HG02943 (cell line): ENCODE measurements at regions not wholly inside any gene's neighbourhood (a gene's known extent, or its start where the extent isn't known, plus 50 kb on each side); places are given as distances from the start of the nearest gene placed in this dataset.

ENCODE experiments used
- ATAC-seq: cut with Tn5 transposase; IDR thresholded peaks from one replicate; pipeline ENCODE4 v1.9.1; 2021; ENCODE audit warnings: mild to moderate bottlenecking, low read depth, moderate library complexity; ENCODE audit not compliant: unreplicated experiment

DNA sequence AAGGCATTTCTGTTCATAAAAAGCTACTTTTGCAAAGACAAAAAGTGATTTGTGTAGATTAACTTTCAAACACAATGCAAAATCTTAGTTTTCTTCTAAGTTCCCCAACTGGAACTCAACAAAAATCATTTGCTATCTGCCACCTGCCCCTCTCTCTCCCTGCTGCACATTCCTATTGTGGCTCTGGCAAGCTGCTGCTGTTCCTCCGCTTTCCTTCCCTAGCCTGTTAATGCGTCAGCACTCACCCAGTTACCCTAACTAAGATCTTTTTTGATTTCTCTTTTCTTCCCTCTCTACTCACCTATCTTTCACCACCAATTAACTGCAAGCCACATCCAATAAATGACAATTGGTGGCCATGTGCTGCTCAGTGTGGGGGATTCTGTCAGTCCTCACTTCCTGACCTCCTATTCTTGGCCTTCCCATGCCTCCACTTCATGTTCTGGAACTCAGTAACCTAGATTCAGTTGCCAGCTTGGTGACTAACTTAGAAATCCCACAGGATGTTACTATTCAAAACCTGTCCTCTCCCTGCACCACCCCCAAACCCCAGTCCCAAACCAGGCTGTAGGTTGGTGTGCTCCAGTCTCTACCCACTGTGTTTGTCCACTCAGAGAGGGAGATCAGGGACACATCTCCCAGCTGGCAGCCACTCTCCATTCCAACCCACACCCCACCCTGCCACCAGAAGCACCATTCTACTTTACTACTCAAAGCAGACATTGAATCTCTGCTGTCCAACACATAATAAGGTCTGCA, 140.2 kb upstream of the CTTNBP2 start:
- ATAC-seq: no peak

DNA sequence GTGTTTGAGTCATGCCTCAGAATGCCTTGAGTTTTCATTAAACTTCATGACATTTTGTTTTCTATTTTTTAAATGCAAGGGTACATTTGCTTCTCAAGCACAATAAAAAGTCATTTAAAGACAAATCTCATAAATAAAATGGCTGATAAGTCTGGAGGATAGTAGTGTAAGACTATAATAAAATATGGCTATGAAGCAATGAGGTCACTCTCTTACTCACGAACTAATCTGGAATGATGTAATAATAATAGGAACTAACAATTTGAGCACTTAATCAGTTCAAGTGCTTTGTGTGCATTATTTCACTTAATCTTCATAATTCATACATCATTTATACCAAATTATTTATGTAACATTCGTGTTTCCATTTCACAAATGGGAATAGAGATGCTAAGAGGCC, 149.3 kb upstream of the CTTNBP2 start:
- no peak for ATAC-seq

DNA sequence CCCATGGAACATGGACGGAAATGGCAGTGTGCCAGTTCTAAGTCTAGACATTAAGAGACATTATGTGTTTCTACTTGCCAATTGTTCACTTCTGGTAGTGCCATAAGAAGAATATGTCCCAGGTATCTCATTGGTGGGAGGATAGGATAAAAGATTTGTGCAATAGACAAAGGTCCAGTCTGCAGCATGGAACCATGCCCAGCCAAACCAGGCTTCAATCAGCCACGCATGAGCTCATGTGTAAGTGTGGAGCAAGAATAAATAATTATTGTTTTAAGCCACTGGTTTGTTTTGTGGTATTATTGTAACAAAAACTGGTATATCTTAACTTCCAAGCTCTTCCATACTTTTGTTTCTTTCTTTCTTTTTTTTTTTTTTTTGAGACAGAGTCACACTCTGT, 153.6 kb upstream of the CTTNBP2 start:
- no peak for ATAC-seq

DNA sequence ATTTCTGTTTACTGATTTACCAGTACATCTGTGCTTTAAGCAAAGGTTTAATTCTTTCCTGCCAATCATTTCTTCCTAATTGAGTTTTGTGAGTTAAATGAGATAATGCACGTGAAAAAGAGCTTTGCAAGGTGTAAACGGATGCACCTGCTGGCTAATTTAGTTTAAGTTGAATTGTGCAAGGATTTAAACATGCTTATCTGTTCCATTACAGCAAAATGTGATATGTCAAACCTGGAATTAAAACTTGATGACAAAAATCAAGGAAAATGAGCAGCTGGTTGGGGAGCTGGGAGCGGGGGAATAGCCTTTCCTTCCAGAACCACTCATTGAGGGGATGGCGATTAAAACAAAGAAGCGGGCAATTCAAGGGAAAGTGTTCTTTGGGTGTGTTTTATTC, 155.0 kb upstream of the CTTNBP2 start:
- no peak for ATAC-seq

DNA sequence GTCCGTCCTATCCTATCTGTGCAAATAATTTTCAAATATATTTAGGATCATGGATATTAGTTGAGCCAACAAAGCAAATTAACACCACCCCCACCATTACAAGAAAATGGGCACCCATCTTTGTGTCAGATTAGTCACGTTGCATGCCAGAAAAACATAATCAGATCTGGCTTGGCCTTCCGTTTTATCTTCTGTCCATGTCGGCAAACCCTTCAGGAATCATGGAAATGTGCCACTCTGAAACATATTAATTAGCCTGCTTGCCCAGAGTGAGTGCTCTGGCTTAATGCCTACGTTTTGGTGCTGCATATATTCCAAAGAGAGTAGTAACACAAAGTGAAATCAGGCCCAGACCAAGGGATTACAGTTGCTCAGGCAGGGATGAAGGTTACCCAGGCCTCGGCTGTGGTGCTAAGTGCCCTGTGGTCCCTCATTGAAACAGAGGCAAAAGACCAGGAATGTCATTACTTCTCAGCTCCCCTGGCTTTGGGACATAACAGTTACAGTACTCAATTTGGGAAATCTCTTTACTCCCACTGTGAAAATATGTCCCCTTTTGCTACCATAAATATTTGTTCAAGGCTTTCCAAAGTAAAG, 154.0 kb upstream of the LSM8 start:
- no peak for ATAC-seq

DNA sequence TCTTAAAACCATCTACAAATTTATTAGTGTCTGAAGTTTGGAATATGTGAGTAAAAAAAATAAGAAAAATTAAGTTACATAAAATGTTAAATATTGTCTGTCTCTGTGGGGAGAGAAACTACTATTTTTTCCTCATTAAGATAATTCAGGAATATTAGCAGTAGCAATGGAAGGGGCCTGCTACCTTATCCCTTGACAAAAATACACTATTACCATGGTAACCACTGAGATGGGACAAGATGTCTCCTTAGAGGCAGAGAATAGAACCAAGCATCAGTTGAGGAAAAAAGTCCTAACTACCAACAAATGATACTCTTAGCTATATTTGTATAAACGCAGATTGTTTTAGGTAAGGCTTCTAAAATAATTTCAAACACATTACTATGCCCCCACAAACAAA, 150.7 kb upstream of the LSM8 start:
- no peak for ATAC-seq

DNA sequence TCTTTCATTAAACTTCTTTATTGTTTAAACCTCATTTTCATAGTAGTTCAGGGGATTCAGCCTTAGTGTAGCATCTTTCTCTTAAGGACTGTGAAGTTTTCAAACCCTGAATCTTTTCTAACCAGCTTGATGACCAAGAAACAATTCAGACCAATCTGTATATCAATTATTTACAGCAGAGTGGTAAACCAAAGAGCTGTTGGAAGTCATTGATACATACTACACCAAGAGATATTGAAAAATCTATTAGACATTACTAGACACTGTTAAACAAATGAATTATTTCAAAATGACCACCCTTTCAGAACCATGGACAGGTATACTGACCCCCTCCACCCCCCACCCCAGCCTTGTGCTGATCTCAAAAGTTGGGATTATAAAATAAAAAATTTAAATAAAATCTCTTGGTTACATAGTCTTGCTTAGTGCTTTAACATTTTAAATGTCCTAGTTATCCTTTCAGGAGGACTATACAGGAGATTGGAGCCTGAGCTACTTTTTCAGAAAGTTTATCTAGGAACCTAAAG, 143.9 kb upstream of the LSM8 start:
- ATAC-seq: no peak

DNA sequence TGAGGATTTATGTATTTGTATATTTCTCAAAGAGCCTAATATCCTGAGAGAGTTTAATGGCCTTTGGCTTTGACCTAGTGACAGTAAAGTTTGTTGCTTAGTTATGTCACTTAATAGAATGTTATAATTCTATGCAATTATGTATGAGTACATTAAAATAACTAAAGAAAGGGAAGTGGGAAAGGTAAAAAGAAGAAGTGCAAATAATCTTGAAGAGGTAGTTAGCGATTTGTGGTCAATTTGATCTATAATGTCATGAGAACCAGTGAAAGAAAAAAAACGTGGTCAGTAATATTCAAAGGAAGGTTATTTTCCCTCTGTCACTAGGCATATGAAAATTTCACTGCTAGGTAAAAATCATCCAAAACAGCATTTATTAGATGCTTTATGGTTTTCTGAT, 143.4 kb upstream of the LSM8 start:
- ATAC-seq: peak; percentile 66

DNA sequence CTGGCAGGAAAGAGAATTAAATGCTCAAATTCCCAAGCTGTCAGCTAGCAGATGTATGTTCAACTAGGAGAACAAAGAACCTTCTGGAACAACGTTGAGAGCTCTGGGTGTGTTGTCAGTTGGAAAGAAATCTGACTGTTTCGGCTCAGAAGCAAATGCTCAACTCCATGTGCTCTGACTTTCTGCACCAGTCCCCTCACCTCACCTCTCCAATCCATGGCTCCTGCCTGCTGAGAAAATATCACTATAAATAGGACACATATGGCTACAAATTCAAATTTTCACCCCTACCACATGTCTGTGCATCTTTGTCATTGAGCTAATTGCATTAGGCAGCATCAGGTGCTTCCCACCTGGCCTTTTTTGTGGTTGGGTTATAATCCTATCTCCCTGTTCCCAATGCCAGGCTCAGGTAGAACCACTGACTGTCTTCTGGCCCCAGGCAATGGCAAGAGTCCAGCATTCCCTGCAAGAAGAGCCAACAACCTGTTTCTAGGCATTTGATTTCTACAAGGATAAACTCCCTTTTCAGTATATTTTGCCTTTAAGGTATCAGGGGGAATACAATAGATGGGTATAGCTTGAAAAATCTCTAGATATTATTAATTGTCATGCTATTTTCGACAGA, 142.6 kb upstream of the LSM8 start:
- ATAC-seq: no peak

DNA sequence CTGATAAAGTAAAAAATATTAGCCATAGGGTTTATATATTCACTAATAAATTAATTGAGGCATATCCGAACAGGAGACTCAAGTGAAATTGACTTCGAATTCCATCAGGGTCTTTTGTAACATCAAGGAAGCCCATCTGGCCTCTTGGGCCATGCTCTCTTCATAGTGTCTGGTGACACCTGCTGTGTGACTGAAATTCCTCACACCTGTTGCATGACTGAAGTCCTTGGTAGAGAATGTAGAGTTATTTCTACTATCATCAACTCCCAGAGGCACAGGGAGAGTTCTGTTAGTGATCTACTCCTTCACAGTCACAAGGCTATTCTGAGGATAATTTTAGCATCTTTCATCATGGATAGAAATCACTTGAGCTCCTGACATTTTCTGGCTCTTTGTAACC, 138.3 kb upstream of the LSM8 start:
- ATAC-seq: no peak

DNA sequence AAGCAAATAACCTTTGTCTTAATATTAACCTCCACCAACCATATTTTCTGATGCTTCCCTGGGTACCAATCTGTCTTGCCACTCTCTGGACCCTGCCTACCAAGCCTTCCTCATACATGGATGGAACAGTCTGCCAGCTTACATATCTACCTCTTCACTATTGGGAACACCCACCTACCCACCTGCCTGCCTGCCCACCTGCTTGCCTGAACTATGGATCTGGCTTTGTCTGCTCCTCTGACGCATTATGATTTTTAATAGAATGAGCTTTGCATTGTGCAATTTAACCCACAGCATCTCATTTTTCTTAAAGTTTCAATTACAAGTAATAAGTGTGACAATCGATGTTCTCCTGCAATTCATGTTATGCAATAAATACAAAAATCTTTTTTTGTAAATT, 137.9 kb upstream of the LSM8 start:
- ATAC-seq: no peak

DNA sequence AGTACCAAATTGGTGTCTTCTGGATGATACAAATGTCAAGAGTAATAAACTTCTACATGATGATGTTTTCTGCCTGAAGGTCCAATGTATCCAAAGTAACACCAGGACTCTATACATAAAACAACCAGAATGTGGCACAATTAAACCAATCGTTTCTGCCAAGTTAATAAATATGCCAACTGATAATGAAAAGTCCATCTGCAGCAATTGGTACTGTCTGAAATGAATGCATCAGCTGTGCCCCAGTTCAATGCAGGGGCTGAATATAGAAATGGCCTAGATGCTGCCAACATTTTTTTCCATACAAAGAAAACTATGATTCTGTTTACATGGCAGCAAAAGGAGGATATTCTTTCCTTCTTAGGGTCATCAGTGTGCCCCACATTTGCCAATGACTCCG, 137.2 kb upstream of the LSM8 start:
- no peak for ATAC-seq

DNA sequence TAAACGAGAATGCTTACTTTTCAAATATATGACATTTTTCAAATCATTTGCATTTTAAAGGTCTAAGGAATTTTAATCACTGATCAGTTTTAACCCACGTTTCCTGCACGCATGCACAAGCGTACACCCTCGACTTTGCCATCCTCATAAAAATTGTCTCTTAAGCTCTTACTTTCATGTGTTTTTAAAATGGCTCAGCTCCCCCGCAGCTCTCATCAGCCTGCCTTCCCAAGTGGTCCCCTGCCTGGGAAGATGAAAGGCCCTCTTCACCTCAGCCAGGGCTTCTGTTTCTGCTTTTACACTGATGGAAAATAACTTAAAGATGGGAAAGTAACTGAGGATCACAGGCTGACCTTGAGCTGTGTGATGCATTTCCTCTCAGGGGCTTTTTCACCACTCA, 131.6 kb upstream of the LSM8 start:
- ATAC-seq: no peak

DNA sequence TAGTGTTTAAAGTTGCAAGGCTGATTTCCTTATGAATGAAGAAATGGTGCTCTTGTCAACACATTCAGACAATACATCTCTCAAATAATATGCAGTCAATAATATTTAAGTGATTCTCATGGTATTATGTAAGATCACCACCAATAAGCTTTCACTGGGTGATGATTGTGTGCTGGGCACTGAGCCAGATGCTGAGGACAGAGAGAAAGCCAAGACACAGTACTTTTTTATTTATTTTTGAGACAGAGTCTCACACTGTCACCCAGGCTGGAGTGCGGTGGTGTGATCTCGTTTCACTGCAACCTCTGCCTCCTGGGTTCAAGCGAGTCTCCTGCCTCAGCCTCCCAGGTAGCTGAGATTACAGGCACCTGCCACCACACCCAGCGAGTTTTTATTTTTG, 130.6 kb upstream of the LSM8 start:
- ATAC-seq: no peak

DNA sequence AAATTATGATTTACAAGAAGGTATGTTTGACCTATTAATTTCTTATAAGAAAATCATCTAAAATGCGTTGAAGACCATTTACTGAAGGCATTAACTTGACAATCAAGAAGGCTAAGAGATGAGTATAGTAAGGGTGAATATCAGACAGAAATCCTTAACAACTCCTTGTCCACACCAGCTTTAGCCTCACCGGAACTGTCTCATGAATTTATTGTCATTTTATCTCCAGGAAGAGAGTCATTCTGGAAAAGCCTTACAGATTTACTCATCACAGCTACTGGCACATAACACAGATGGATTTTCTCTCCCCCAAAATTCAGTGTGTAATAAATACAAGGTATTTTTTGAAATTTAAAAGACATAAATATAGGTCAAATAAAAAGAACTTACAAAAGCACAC, 129.4 kb upstream of the LSM8 start:
- no peak for ATAC-seq

DNA sequence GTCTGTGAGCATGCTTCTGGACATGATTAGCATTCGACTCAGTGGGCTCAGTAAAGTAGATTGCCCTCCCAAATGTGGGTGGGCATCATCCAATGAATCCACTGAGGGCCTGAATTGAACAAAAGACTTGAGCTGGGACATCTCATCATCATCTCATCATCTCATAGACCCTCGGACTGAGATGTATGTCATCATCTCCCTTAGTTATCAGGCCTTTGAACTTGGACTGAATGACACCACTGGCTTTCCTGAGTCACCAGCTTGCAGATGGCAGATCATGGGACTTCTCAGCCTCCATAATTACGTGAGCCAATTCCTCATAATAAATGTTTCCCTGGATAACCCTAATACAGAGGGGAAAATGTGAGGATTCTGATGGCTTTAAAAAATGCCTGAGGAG, 128.3 kb upstream of the LSM8 start:
- ATAC-seq: no peak

DNA sequence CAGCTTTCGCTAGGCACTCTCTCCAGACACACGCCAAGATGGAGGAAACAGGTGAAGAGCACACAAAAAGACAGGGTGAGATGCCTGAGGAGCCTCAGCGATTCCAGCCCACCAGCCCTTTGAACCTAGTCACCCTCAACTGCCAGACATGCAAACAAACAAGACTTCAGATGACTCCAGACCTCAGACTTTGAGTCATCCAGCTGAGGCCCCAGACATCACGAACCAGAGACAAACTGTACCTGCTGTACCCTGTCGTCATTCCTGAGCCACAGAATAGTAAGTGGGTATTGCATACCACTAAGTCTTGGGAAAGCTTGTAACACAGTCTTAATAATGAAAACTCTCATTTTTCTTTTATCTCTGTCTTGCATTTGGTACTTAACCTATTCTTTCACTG, 126.6 kb upstream of the LSM8 start:
- no peak for ATAC-seq

DNA sequence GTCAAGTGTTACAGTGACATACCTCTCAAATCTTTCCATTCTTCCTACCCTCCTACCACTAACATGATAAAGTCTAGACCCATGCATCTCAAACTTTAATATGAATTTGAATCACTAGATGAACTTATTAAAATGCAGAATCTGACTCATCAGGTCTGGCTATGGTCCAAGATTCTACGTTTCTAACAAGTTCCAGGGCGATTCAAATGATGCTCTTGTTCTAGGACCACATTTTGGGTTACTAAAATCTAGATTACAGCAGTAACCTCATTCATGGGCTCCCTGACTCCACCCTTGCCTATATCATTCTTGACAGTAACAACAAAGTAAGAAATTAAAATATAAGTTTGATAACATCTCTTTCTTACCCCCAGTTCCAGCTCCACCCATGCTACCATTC, 124.8 kb upstream of the LSM8 start:
- no peak for ATAC-seq

DNA sequence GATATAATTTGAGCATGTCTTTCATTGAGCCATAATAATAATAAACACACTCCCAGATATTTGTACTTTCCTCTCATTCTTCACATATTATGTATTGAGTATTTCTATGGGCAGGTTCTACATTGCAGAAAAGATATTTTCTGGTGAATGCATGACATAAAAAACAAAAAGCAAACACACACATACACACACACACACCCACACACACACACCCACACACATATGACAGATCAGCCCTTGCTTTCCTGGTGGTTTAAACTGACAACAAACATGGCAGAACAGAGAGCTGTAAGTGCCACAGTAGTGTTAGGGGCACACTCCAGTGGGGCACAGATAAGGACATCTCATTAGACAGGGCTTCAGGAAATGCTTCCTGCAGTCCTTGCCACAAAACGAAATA, 123.3 kb upstream of the LSM8 start:
- ATAC-seq: no peak

DNA sequence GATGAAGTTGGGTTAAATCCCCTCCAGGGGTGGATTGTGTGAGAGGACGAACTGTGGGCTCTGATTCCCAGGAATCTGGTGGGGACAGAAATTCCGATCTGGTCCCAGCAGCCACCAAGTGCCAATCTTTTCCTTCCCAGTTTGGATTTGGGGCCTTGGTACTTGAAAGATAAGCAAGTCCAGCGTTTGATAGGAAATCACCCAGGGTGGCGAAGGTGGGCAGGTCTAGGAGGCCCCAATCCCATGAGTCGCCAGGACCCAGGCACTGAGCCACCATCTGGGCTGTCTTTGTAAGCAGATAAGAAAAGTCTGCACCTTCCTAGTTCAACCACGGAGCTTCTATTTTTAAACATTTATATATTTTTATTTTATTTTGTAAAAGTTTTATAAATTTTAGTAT, 122.6 kb upstream of the LSM8 start:
- ATAC-seq: no peak

DNA sequence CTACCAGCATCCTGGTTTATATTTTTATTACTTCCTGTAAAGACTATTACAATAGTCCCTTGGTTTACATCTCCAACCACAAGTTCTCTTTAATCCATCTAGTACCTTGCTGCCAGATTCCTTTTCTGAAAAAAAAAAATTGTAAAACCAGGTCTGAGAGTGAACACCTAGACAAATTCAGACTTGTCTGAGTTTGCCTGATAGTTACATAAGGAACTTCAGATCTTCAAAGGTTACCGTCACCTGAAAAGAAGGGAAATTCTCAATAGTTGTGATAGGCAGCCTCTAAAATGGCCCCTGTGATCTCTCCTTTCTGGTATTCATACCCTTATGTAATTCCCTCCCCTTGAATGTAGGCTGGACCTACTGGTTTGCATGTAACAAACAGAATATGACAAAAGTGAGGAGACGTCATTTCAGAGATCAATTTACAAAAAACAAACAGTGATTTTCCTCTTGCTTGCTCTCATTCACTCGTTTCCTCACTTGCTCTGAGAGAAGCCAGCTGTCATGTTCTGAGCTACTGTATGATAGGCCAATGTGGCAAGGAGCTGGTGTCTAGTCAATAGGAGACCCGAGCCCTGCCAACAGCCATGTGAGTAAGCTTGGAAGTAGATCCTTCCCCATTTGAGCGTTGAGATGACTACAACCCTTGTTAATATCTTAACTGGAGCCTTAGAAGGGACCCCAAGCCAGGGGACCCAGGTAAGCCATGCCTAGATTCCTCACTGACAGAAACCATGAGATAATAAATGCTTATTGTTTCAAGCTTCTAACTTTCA, 110.9 kb upstream of the LSM8 start:
- ATAC-seq: no peak
